ENCODE measurements at regions not wholly inside any gene's neighbourhood (a gene's known extent, or its start where the extent isn't known, plus 50 kb on each side); places are given as distances from the start of the nearest gene placed in this dataset.
"Not testable (repeated sequence)": the region's sequence is repeated elsewhere in the genome, so short reads cannot be mapped to it uniquely, and the experiment has no call there.

- TF ChIP-seq, protein P1, sequence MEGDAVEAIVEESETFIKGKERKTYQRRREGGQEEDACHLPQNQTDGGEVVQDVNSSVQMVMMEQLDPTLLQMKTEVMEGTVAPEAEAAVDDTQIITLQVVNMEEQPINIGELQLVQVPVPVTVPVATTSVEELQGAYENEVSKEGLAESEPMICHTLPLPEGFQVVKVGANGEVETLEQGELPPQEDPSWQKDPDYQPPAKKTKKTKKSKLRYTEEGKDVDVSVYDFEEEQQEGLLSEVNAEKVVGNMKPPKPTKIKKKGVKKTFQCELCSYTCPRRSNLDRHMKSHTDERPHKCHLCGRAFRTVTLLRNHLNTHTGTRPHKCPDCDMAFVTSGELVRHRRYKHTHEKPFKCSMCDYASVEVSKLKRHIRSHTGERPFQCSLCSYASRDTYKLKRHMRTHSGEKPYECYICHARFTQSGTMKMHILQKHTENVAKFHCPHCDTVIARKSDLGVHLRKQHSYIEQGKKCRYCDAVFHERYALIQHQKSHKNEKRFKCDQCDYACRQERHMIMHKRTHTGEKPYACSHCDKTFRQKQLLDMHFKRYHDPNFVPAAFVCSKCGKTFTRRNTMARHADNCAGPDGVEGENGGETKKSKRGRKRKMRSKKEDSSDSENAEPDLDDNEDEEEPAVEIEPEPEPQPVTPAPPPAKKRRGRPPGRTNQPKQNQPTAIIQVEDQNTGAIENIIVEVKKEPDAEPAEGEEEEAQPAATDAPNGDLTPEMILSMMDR (IDR thresholded peaks at IDR 0.05), result no peak
- H3K4me3 ChIP-seq, result no peak overlapping the region
- H3K9me3 ChIP-seq, result no peaks in the 10 kb centered on the region
- H3K27me3 ChIP-seq, result no peaks in the 10 kb centered on the region
- no peak overlapping the region for H3K27ac ChIP-seq
- H3K36me3 ChIP-seq, result no peaks in the 10 kb centered on the region
- no peak for DNase-seq (ENCODE audit: low spot score)
- H3K4me1 ChIP-seq, result peaks cover 0 to 7% of the 10 kb centered on the region in 2 donors
These were observed 159.0 kb upstream of the PZP start for GRCh38 chr12:9367201-9367600.

GRCh38 chr12:9365296-9365695 is 157.1 kb upstream of the PZP start:
- TF ChIP-seq, protein P1 (IDR thresholded peaks at IDR 0.05), result no peak
- H3K4me3 ChIP-seq, result no peak overlapping the region
- H3K36me3 ChIP-seq, result no peaks in the 10 kb centered on the region
- no peaks in the 10 kb centered on the region for H3K27me3 ChIP-seq
- no peaks in the 10 kb centered on the region for H3K9me3 ChIP-seq
- no peak for DNase-seq (ENCODE audit: low spot score)
- H3K4me1 ChIP-seq, result peaks cover 0 to 7% of the 10 kb centered on the region in 2 donors
- no peak overlapping the region for H3K27ac ChIP-seq

DNA sequence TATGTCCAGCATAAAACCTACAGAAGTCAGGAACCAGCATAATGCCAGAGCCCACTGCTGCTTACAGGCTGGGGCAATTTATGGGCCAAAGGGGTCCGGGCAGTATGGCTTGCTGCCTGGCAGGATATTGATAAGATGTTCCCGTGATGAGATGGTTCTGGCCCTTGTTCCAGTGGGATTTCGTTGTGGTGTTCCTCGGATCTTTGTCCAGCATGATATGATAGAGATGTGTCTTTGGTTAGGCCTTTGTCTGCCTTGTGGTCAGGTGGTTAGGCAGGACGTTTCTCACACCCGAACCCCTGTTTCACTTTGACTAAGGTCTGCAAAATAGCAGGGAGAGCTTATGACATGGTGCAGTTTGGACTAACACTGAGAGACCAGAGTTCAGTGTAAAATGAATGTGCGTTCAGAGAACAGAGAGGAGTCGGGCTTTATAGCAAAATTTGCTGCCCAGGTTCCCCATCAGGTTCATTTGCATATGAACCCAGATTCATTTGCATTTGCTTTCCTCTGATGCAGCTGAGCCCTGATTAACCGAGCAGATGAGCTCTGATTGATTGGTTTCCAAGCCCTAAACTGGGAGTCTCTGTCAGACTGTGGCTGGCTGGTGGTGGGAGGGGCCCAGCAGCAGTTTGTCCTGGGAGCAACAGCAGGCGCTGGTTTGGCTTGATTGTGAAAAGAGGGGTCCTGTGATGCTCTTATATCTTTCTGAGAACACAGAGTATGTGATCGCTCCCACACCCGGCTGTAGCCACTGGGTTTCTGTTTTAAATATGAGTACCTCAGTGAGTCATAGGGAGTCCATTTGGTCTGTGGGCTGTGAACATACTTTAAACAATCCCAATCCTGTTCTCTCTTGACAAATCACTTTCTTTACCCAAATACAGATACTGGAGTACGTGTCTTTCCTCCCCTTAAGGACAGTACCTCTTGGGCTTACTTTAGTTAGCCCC is 156.3 kb upstream of the PZP start:
- Histone ChIP-seq H3K27me3 (no peaks in the 10 kb centered on the region), H3K4me1 (peaks cover 0 to 7% of the 10 kb centered on the region in 2 donors), H3K4me3 (no peak overlapping the region), H3K9me3 (no peaks in the 10 kb centered on the region), H3K36me3 (no peaks in the 10 kb centered on the region), H3K27ac (no peak overlapping the region)
- DNase-seq (ENCODE audit: low spot score), result no peak
- TF ChIP-seq, protein P1 (IDR thresholded peaks at IDR 0.05), result no peak

- TF ChIP-seq, protein P1 (IDR thresholded peaks at IDR 0.05), result no peak
- no peak overlapping the region for H3K4me3 ChIP-seq
- no peaks in the 10 kb centered on the region for H3K36me3 ChIP-seq
- no peaks in the 10 kb centered on the region for H3K27me3 ChIP-seq
- DNase-seq (ENCODE audit: low spot score), result no peak
- H3K9me3 ChIP-seq, result no peaks in the 10 kb centered on the region
- H3K27ac ChIP-seq, result no peak overlapping the region
- H3K4me1 ChIP-seq, result peaks cover 0 to 7% of the 10 kb centered on the region in 2 donors
These were observed 154.9 kb upstream of the PZP start for GRCh38 chr12:9363145-9363544.

DNA sequence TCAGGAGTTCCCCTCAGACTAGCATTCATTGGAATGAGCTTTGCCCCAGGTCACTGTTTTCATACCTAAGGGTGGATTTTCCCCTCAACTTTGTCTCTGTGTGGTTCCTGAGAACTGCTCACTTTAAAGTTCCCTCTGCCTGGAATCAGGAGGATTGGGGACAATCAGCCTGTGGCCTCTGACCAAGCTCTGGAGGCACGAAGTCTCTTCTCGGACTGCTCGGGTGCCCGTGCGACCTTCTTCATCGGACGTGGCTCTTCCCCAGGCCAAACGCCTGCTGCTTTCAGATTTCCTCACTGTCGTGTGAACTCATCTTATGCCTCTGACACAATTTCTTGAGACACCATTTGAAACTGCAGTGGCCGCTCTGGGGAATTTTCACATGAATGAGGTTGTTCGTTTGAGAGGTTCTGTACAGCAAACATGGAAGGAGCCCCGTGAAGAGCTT is 153.7 kb upstream of the PZP start:
- Histone ChIP-seq H3K27ac (no peak overlapping the region), H3K4me1 (peaks cover 0 to 7% of the 10 kb centered on the region in 2 donors), H3K27me3 (no peaks in the 10 kb centered on the region), H3K9me3 (no peaks in the 10 kb centered on the region), H3K4me3 (no peak overlapping the region), H3K36me3 (no peaks in the 10 kb centered on the region)
- DNase-seq (ENCODE audit: low spot score), result no peak
- TF ChIP-seq, protein P1 (IDR thresholded peaks at IDR 0.05), result no peak

- not testable (repeated sequence) for H3K4me3 ChIP-seq; H3K27ac ChIP-seq; H3K27me3 ChIP-seq; H3K36me3 ChIP-seq; H3K4me1 ChIP-seq; DNase-seq (ENCODE audit: low spot score)
- H3K9me3 ChIP-seq, result peaks cover 0 to 19% of the 10 kb centered on the region in 2 donors
These were observed 146.0 kb upstream of the PZP start for GRCh38 chr12:9354009-9354754.

Measured in right atrium auricular region (tissue), 2 donors.